Superior temporal gyrus (tissue), 1 donor: ENCODE measurements at regions not wholly inside any gene's neighbourhood (a gene's known extent, or its start where the extent isn't known, plus 50 kb on each side); places are given as distances from the start of the nearest gene placed in this dataset.
"Not testable (repeated sequence)": the region's sequence is repeated elsewhere in the genome, so short reads cannot be mapped to it uniquely, and the experiment has no call there.

Source experiments
- DNase-seq: peaks from one replicate; pipeline ENCODE4 v3.0.0-alpha.2; 2016; ENCODE audit errors: extremely low spot score

GRCh38 chr4:72942565-72942964, 127.0 kb downstream of the COX18 start:
- DNase-seq = no peak

- no peak for DNase-seq
Observed at GRCh38 chr4:72938516-72938915, 131.0 kb downstream of the COX18 start.

- no peak for DNase-seq
Observed at GRCh38 chr4:72935462-72935861, 134.1 kb downstream of the COX18 start.

- no peak for DNase-seq
Observed at GRCh38 chr4:72933029-72933428, 136.5 kb downstream of the COX18 start.

GRCh38 chr4:72931346-72931745, 138.2 kb downstream of the COX18 start:
- DNase-seq = no peak

- not testable (repeated sequence) for DNase-seq
Observed at GRCh38 chr4:72929596-72930274, 139.8 kb downstream of the COX18 start.

GRCh38 chr4:72924814-72925213, 144.7 kb downstream of the COX18 start:
- no peak for DNase-seq

GRCh38 chr4:72919937-72920336, 149.6 kb downstream of the COX18 start:
- DNase-seq = no peak

- DNase-seq = no peak
Observed at GRCh38 chr4:72919464-72919863, 150.1 kb downstream of the COX18 start.

- no peak for DNase-seq
Observed at GRCh38 chr4:72918362-72918761, 151.2 kb downstream of the COX18 start.

- DNase-seq = no peak
Observed at GRCh38 chr4:72911316-72911715, 158.2 kb downstream of the COX18 start.

GRCh38 chr4:72909461-72909860, 160.1 kb downstream of the COX18 start:
- DNase-seq = no peak

- no peak for DNase-seq
Observed at GRCh38 chr4:72902354-72902753, 167.2 kb downstream of the COX18 start.

- no peak for DNase-seq
Observed at GRCh38 chr4:72901553-72901952, 168.0 kb downstream of the COX18 start.

- DNase-seq = peak; percentile 31
Observed at GRCh38 chr4:72900952-72901351, 168.6 kb downstream of the COX18 start.

- no peak for DNase-seq
Observed at GRCh38 chr4:72899621-72900020, 169.9 kb downstream of the COX18 start.

GRCh38 chr4:72899214-72899613, 170.3 kb downstream of the COX18 start:
- no peak for DNase-seq

- DNase-seq = no peak
Observed at GRCh38 chr4:72896515-72896914, 173.0 kb downstream of the COX18 start.

GRCh38 chr4:72895408-72895807, 174.1 kb downstream of the COX18 start:
- DNase-seq = no peak

GRCh38 chr4:72893354-72894066, 176.0 kb downstream of the COX18 start:
- no peak for DNase-seq

GRCh38 chr4:72888331-72888730, 181.2 kb downstream of the COX18 start:
- no peak for DNase-seq

- DNase-seq = no peak
Observed at GRCh38 chr4:72887152-72887551, 182.4 kb downstream of the COX18 start.

GRCh38 chr4:72886602-72887001, 182.9 kb downstream of the COX18 start:
- DNase-seq = no peak
